ENCODE measurements at regions not wholly inside any gene's neighbourhood (a gene's known extent, or its start where the extent isn't known, plus 50 kb on each side); places are given as distances from the start of the nearest gene placed in this dataset.

DNA sequence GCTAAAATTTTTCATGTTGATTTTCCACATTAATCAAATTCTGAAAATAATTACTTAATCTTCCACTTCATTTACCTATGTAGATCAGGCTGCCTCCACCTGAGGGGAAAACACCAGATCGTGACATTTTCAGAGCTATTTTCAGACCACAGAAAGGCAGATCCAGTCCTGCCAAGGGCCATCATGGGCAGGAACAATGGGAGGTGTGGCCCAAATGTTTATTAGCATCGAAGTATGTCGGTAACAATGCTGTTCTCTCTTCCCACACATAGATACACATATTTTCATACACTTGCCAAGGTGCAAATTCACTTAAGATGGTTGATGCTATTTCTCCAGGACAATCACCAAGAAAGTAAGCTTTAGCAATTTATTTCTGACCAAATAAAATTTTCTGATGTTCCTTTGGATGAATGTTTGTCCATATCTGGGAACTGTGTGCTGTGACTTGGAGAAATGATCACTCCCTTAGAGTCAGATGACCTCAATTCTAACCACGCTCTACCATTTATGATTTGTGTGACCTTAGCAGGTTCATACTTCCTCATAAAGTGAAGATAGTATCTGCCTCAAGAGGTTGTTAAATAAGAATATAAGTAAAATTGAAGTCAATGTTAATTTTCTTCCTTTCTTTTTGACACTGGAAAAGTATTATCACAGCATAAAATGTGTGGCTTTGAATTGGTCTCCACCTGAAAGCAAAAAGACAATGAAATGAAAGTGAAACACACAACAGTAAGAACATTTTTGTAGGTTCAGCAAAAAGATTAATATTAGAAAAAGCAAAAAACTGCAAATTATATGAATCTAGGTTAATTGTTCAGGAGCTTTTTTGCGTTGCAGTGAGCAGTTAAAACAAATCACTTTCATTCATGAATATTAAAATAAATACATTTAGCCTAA lies 310.4 kb upstream of the PHF14 start:
- 60 to 69% methylated on average over 5 of the region's 5 CpGs for WGBS, 2 donors
- intact Hi-C loops (cut with DNase I), result no loop called here
- Histone ChIP-seq H3K9me3 (peaks cover 0 to 7% (median 0%) of the 10 kb centered on the region in 11 donors), H3K36me3 (no peaks in the 10 kb centered on the region), H3K27ac (no peak overlapping the region), H3K4me1 (no peaks in the 10 kb centered on the region), H3K4me3 (no peak overlapping the region), H3K27me3 (no peaks in the 10 kb centered on the region)
- TF ChIP-seq, protein P1, sequence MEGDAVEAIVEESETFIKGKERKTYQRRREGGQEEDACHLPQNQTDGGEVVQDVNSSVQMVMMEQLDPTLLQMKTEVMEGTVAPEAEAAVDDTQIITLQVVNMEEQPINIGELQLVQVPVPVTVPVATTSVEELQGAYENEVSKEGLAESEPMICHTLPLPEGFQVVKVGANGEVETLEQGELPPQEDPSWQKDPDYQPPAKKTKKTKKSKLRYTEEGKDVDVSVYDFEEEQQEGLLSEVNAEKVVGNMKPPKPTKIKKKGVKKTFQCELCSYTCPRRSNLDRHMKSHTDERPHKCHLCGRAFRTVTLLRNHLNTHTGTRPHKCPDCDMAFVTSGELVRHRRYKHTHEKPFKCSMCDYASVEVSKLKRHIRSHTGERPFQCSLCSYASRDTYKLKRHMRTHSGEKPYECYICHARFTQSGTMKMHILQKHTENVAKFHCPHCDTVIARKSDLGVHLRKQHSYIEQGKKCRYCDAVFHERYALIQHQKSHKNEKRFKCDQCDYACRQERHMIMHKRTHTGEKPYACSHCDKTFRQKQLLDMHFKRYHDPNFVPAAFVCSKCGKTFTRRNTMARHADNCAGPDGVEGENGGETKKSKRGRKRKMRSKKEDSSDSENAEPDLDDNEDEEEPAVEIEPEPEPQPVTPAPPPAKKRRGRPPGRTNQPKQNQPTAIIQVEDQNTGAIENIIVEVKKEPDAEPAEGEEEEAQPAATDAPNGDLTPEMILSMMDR (IDR thresholded peaks at IDR 0.05), result no peak
- DNase-seq, result no peak
- no peak for ATAC-seq

- Histone ChIP-seq H3K4me1 (no peaks in the 10 kb centered on the region), H3K36me3 (no peaks in the 10 kb centered on the region), H3K27me3 (no peaks in the 10 kb centered on the region), H3K9me3 (peaks cover 0 to 31% (median 0%) of the 10 kb centered on the region in 11 donors), H3K27ac (no peak overlapping the region), H3K4me3 (no peak overlapping the region)
- WGBS, 2 donors, result 54 to 60% methylated on average over 5 of the region's 5 CpGs
- ATAC-seq (no peak), DNase-seq (no peak)
- TF ChIP-seq, protein P1 (IDR thresholded peaks at IDR 0.05), result no peak
- intact Hi-C loops (cut with DNase I), result no loop called here
Observed at GRCh38 chr7:10672186-10672585, 301.5 kb upstream of the PHF14 start.

- no peak overlapping the region for H3K4me3 ChIP-seq
- no peaks in the 10 kb centered on the region for H3K9me3 ChIP-seq
- WGBS, 2 donors, result 81 to 85% methylated on average over 2 of the region's 2 CpGs
- H3K27me3 ChIP-seq, result no peaks in the 10 kb centered on the region
- H3K27ac ChIP-seq, result no peak overlapping the region
- TF ChIP-seq, protein P1 (IDR thresholded peaks at IDR 0.05), result no peak
- intact Hi-C loops (cut with DNase I), result no loop called here
- ATAC-seq, result no peak
- H3K36me3 ChIP-seq, result no peaks in the 10 kb centered on the region
- no peak for DNase-seq
- H3K4me1 ChIP-seq, result no peaks in the 10 kb centered on the region
Observed at GRCh38 chr7:10677211-10677610, 296.5 kb upstream of the PHF14 start.

DNA sequence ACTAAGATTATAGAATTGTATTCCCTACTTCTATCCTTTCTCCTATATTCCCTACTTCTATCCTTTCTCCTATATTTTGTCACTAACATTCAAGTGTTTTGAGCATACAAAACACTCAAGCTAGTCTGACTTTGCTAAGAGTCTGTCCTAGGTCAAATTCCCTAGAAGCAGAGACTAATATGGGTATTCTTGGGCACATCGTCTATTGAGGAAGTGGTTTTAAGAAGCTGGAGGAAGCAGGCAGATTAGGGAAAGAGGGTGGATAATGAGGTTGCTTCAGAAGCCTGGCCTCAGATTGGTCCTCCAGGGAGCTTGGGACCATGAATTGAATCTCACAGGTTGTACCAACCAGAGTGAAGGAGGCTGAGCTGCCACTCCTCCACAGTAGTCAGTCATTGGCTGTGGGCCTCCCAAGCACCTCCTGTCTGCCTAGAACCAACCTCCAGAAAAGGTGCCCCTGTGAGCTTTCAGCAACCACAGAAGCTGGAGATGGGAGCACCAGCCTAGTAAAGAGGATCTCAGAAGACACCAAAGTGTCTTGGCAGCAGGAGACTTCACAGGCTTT lies 295.9 kb upstream of the PHF14 start:
- H3K9me3 ChIP-seq, result no peaks in the 10 kb centered on the region
- no peak overlapping the region for H3K27ac ChIP-seq
- no peak for DNase-seq
- 69 to 74% methylated on average over 1 of the region's 1 CpG for WGBS, 2 donors
- no peaks in the 10 kb centered on the region for H3K27me3 ChIP-seq
- ATAC-seq, result no peak
- H3K36me3 ChIP-seq, result no peaks in the 10 kb centered on the region
- no peaks in the 10 kb centered on the region for H3K4me1 ChIP-seq
- intact Hi-C loops (cut with DNase I), result no loop called here
- H3K4me3 ChIP-seq, result no peak overlapping the region
- TF ChIP-seq, protein P1 (IDR thresholded peaks at IDR 0.05), result no peak

All from heart right ventricle (tissue), 16 donors.